NCI-H524 (cell line): ENCODE measurements at regions not wholly inside any gene's neighbourhood (a gene's known extent, or its start where the extent isn't known, plus 50 kb on each side); places are given as distances from the start of the nearest gene placed in this dataset.
"Not testable (repeated sequence)": the region's sequence is repeated elsewhere in the genome, so short reads cannot be mapped to it uniquely, and the experiment has no call there.

ENCODE experiments used
- DNase-seq, 2 experiments: peaks; one replicate each; lab custom pipeline; 2025; lab: John Stamatoyannopoulos, UW

GRCh38 chr1:99444211-99444927 is 180.1 kb downstream of the PLPPR4 start:
- DNase-seq = not testable (repeated sequence)

GRCh38 chr1:99445071-99445470 is 180.8 kb downstream of the PLPPR4 start:
- DNase-seq = no peak

- DNase-seq = no peak
Observed at GRCh38 chr1:99445486-99445885, 181.2 kb downstream of the PLPPR4 start.

DNA sequence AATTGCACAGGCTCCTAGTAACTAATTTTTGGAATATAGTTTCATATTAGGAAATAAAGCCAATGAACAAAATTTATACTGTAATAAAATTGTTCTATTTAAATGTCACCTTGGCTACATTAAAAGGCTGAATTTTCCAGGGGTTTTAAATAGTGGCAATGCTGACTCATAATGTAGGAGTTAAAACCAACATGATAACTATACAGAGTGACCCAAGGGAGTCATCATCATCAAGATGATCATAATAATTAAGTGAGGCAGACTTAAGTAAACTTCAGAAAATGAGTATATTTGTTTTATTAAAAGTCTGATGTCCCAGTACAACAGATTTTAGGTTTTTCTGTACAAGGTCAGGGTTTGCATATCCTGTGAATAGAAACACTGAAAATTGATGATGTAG is 183.4 kb downstream of the PLPPR4 start:
- DNase-seq = no peak

- DNase-seq = no peak
Observed at GRCh38 chr1:99455760-99456159, 190.2 kb upstream of the PALMD start.

DNA sequence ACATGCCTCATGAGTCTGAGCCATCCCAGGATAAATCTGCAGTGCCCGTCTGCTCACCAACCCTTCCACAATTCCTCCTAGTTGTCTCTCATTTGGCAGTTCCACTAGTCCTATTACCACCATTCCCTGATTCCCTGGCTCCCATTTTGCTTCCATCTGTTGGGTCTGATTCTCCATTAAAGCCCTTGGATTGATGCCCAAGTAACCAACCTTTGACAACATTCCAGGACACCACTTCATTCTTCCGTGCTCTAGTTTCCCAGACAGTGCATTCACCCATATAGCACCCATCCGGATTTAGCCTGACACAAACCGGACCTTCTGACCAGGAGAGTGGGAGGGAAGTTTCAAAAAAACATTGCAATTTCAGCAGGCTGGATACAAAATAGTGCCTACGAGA is 189.4 kb upstream of the PALMD start:
- DNase-seq = no peak

- DNase-seq = no peak
Observed at GRCh38 chr1:99457381-99458165, 188.3 kb upstream of the PALMD start.

DNA sequence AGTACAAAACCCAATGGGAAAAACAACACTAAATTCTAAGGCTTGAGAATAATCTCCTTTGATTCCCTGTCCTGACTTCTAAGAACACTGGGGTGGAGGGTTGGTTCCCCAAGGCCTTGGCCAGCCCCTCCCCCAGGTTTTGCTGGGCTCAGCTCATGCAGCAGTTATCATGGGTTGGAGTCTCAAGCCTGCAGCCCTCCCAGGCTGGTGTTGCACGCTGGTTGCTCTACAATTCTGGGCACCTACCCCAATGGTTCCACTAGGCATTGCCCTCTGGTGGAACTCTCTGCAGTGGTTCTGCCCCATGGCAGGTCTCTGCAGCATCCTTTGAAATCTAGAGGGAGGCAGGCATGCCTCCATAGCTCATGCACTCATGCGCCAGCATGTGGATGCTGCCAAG is 184.4 kb upstream of the PALMD start:
- DNase-seq = no peak

GRCh38 chr1:99464738-99465137 is 181.2 kb upstream of the PALMD start:
- no peak for DNase-seq

GRCh38 chr1:99465176-99465900 is 180.6 kb upstream of the PALMD start:
- DNase-seq = peak; percentile 93 to 98

GRCh38 chr1:99467645-99468044 is 178.3 kb upstream of the PALMD start:
- no peak for DNase-seq

DNA sequence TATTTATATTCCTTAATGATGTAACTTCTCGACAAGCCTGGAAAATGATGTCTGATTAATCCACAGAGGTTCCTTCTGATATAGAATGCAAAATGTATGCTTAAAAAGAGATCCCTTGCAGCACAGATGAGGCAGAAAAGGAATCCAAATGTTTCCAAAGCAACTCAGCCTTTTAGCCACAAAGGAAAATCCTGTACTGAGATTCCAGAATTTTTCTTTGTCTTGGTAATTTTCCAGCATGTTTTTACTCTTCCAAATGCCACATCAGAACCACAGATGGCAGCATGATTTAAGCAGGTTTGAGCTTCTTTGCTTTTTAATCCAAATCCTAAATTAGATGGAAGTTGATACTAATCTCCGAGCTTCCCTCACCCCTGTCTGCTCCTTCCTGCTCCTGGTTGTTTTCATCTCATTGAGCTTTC is 176.4 kb upstream of the PALMD start:
- DNase-seq = peak; percentile 81 to 96

DNA sequence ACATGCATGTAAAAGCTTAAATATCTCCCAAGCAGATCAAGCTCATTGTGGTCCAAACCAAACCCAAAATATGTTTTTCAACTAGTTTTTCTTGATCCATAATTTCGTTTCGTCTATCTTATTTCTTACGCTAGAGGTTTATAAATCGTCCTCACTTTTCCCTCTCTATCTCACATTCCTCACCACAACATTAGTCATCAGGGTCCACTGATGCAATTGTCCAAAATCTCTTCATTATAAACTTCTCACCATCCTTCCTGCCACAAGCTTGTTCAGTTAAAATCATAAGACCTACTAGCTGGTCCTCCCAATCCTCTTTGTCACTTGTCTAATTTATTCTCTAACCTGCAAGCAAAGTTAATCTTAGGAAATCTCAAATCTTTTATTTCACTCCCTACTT is 173.0 kb upstream of the PALMD start:
- no peak for DNase-seq

GRCh38 chr1:99474350-99474893 is 171.5 kb upstream of the PALMD start:
- no peak for DNase-seq

DNA sequence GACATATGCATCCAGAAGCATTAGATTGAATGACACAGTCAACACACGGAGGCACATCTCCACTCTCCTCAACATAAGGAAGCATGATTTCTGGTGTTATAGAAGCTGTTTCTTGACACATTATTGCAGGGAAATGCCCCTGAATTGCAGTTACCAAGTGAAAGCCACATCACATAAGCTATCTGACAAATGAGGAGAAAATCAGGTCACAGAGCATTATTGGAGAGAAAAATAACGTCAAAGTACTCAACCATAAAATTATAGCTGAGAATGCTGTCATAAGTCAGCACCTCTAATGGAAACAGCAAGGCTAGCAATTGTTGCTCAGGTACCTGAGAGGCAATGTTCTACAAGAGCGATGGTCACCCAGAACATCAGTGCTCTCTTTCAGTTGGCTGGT is 169.9 kb upstream of the PALMD start:
- no peak for DNase-seq

- DNase-seq = peak; percentile 64 to 87
Observed at GRCh38 chr1:99481391-99481996, 164.4 kb upstream of the PALMD start.

GRCh38 chr1:99482286-99482685 is 163.6 kb upstream of the PALMD start:
- DNase-seq = no peak

- DNase-seq = no peak
Observed at GRCh38 chr1:99482750-99483149, 163.2 kb upstream of the PALMD start.

- DNase-seq = no peak
Observed at GRCh38 chr1:99490031-99490430, 155.9 kb upstream of the PALMD start.

GRCh38 chr1:99496067-99496466 is 149.8 kb upstream of the PALMD start:
- DNase-seq = no peak

DNA sequence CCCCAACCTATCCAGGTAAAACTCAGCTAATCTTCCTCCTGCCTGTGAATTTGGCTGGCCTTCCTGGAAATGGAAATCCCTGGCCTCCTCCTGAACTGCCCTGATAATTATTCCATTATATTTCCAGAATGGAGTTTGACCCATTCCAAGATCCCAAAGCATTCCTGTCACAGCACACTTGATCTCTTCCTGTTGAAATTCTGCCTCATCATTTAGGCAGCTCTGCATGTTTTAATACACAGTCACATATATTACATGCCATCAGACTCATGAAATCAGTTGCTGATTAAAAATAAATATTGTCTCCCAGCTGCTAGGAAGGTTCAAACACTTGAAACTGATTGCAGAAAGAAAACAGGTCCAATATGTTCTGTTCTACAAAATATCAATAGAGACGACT is 148.2 kb upstream of the PALMD start:
- no peak for DNase-seq

GRCh38 chr1:99500541-99500940 is 145.4 kb upstream of the PALMD start:
- no peak for DNase-seq
